DOHH2 (cell line): ENCODE measurements at regions not wholly inside any gene's neighbourhood (a gene's known extent, or its start where the extent isn't known, plus 50 kb on each side); places are given as distances from the start of the nearest gene placed in this dataset.

Source experiments
- CTCF ChIP-seq: fragments of 200-600 bp; sonication (generic); IDR thresholded peaks from one replicate; pipeline ENCODE4 v1.5.1; 2014; ENCODE audit warnings: antibody characterized with exemption, mild to moderate bottlenecking, low read depth, low read length; ENCODE audit not compliant: poor library complexity, severe bottlenecking
- EZH2phosphoT487 ChIP-seq: fragments of 200-600 bp; sonication (generic); IDR thresholded peaks from 2 replicates; pipeline ENCODE4 v1.6.1; 2017; ENCODE audit warnings: borderline replicate concordance, mild to moderate bottlenecking, antibody characterized with exemption, low read length, moderate library complexity, mixed read lengths

GRCh38 chr20:60407938-60408337 lies 449.7 kb downstream of the CDH26 start:
- TF ChIP-seq CTCF, result no peak
- no peak for TF ChIP-seq EZH2phosphoT487
